ENCODE measurements at regions not wholly inside any gene's neighbourhood (a gene's known extent, or its start where the extent isn't known, plus 50 kb on each side); places are given as distances from the start of the nearest gene placed in this dataset.

- no peak for DNase-seq (ENCODE audit: low read depth)
Observed at GRCh38 chr11:116642481-116642880, 130.3 kb downstream of the BUD13 start.

GRCh38 chr11:116641561-116642045 lies 131.2 kb downstream of the BUD13 start:
- peak; percentile 34 for DNase-seq (ENCODE audit: low read depth)

GRCh38 chr11:116640641-116641402 lies 132.0 kb downstream of the BUD13 start:
- DNase-seq (ENCODE audit: low read depth): no peak

- DNase-seq (ENCODE audit: low read depth): no peak
Observed at GRCh38 chr11:116638463-116638862, 134.3 kb downstream of the BUD13 start.

GRCh38 chr11:116637766-116638165 lies 135.0 kb downstream of the BUD13 start:
- no peak for DNase-seq (ENCODE audit: low read depth)

GRCh38 chr11:116636341-116636929 lies 136.4 kb downstream of the BUD13 start:
- DNase-seq (ENCODE audit: low read depth): no peak

- no peak for DNase-seq (ENCODE audit: low read depth)
Observed at GRCh38 chr11:116631201-116631600, 141.6 kb downstream of the BUD13 start.

GRCh38 chr11:116618461-116618860 lies 154.3 kb downstream of the BUD13 start:
- DNase-seq (ENCODE audit: low read depth): no peak

GRCh38 chr11:116615211-116615865 lies 157.4 kb downstream of the BUD13 start:
- DNase-seq (ENCODE audit: low read depth): no peak

GRCh38 chr11:116614306-116615210 lies 158.2 kb downstream of the BUD13 start:
- no peak for DNase-seq (ENCODE audit: low read depth)

GRCh38 chr11:116613206-116613875 lies 159.4 kb downstream of the BUD13 start:
- no peak for DNase-seq (ENCODE audit: low read depth)

- no peak for DNase-seq (ENCODE audit: low read depth)
Observed at GRCh38 chr11:116611998-116612620, 160.7 kb downstream of the BUD13 start.

GRCh38 chr11:116610190-116610589 lies 162.6 kb downstream of the BUD13 start:
- no peak for DNase-seq (ENCODE audit: low read depth)

- DNase-seq (ENCODE audit: low read depth): no peak
Observed at GRCh38 chr11:116607027-116607426, 165.8 kb downstream of the BUD13 start.

- peak; percentile 41 for DNase-seq (ENCODE audit: low read depth)
Observed at GRCh38 chr11:116605543-116606459, 167.0 kb downstream of the BUD13 start.

GRCh38 chr11:116603728-116604323 lies 169.0 kb downstream of the BUD13 start:
- no peak for DNase-seq (ENCODE audit: low read depth)

GRCh38 chr11:116602637-116602942 lies 170.2 kb downstream of the BUD13 start:
- no peak for DNase-seq (ENCODE audit: low read depth)

- DNase-seq (ENCODE audit: low read depth): peak; percentile 61
Observed at GRCh38 chr11:116601814-116602636, 170.8 kb downstream of the BUD13 start.

GRCh38 chr11:116600930-116601329 lies 171.9 kb downstream of the BUD13 start:
- DNase-seq (ENCODE audit: low read depth): peak; percentile 15

Data from M059J (cell line).